ENCODE measurements at regions not wholly inside any gene's neighbourhood (a gene's known extent, or its start where the extent isn't known, plus 50 kb on each side); places are given as distances from the start of the nearest gene placed in this dataset.

DNA sequence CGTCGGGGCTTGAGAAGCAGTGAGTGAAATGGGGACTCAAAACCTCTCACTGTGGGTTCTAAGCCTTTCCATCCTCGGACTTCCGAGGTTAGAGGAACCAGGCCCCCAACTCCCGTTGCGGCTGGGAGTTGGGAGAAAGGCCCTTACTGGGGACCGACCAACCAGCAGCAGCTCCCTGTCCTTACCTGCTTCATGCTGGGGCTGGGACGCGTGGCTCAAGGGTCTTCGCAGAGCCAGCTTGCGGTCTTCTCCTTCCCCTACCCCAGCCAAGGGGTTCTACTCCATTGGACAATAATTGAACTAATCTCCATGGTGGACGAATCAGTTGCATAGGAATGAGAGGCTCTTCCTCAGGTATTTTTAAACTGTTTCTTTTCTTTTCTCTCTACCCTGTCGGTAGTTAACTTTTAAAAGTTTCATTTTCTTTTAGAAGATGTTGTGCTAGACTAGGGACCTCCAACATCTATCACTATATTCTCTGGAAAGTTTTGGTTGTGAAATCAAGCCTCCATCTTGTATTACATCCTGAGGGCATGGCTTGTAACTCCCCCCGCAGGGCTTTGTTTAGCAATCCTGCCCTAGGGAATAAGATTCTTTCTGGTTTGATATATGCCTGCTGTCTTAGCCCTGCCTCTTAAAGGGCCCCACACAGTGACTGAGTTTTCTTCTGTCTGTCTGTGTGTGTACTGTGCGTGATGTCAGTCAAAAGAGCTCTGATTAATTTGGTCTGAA is 1027.1 kb upstream of the PCDH9 start:
- TF ChIP-seq, protein P1, sequence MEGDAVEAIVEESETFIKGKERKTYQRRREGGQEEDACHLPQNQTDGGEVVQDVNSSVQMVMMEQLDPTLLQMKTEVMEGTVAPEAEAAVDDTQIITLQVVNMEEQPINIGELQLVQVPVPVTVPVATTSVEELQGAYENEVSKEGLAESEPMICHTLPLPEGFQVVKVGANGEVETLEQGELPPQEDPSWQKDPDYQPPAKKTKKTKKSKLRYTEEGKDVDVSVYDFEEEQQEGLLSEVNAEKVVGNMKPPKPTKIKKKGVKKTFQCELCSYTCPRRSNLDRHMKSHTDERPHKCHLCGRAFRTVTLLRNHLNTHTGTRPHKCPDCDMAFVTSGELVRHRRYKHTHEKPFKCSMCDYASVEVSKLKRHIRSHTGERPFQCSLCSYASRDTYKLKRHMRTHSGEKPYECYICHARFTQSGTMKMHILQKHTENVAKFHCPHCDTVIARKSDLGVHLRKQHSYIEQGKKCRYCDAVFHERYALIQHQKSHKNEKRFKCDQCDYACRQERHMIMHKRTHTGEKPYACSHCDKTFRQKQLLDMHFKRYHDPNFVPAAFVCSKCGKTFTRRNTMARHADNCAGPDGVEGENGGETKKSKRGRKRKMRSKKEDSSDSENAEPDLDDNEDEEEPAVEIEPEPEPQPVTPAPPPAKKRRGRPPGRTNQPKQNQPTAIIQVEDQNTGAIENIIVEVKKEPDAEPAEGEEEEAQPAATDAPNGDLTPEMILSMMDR (IDR thresholded peaks at IDR 0.05; ENCODE audit: insufficient read depth, low read length, poor library complexity, severe bottlenecking): no peak
- TF ChIP-seq EZH2phosphoT487 (conservative IDR thresholded peaks at IDR 0.05; ENCODE audit: low read length): no peak
